ENCODE measurements at regions not wholly inside any gene's neighbourhood (a gene's known extent, or its start where the extent isn't known, plus 50 kb on each side); places are given as distances from the start of the nearest gene placed in this dataset.

DNA sequence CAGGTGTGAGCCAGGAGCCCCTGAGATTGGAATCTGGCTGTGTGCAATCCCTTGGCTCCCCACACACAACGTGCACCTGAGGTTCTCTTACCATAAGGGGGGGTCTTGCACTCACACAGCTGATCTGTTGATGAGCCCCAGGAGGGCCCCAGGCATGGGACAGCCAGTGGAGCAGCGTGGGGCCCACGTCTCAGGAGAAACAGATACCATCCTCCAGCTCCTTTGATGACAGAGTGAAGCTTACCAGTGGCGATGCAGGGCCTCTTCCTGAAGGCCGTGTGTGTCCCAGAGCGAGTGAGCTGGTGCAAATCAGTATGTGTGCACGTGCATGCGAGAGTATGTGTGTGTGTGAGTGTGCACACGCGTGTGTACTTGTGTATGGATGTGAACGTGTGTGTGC is 287.4 kb downstream of the IRX1 start:
- DNase-seq (ENCODE audit: extremely low read depth, low read depth), result no peak

DNA sequence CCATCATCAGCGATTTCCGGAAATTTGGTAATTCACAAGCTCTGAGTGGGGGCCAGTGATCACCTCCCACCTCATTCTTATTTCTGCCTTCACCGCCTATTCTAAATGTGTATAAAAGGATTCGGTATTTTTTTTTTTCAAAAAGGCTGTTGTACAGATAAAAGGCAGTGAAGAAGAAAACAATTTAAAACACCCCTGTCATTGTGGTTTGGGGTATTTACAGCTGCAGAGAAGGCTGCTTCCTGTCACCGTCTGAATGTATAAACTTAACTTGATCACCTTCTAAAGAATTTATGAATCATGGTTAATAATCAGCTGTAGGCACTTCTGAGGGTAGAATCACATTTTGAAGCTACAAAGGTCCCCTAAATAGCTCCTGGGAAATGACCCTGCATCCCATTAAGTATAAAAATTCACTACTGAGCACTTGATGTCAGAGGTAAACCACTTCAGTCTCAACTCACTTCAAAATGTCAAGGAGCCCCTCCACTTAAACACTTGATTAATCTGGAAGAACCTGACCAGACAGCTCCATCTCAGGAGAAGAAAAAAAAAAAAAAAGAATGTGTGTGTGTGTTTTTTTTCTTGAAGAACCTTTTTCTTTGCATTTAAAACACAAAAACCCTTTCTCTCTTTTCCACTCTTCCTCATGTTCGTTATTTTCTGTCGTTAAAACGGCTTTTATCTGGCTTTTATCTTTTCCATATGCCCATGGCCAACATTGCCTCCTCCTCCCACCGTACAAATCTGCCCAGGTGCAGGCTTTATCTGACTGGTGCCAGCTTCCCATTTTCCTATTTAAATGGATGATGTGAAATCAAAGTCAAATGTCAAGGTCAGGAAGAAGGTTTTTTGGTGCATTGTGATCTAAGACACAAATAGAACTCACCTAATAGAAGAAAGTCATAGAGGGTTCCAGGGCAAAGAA is 291.2 kb downstream of the IRX1 start:
- no peak for DNase-seq (ENCODE audit: extremely low read depth, low read depth)

GRCh38 chr5:3888310-3888709 is 292.7 kb downstream of the IRX1 start:
- DNase-seq (ENCODE audit: extremely low read depth, low read depth), result no peak

- no peak for DNase-seq (ENCODE audit: extremely low read depth, low read depth)
Observed at GRCh38 chr5:3889412-3890142, 293.9 kb downstream of the IRX1 start.

GRCh38 chr5:3891113-3891512 is 295.5 kb downstream of the IRX1 start:
- no peak for DNase-seq (ENCODE audit: extremely low read depth, low read depth)

- DNase-seq (ENCODE audit: extremely low read depth, low read depth), result no peak
Observed at GRCh38 chr5:3893527-3893926, 297.9 kb downstream of the IRX1 start.

GRCh38 chr5:3893975-3894374 is 298.3 kb downstream of the IRX1 start:
- no peak for DNase-seq (ENCODE audit: extremely low read depth, low read depth)

DNA sequence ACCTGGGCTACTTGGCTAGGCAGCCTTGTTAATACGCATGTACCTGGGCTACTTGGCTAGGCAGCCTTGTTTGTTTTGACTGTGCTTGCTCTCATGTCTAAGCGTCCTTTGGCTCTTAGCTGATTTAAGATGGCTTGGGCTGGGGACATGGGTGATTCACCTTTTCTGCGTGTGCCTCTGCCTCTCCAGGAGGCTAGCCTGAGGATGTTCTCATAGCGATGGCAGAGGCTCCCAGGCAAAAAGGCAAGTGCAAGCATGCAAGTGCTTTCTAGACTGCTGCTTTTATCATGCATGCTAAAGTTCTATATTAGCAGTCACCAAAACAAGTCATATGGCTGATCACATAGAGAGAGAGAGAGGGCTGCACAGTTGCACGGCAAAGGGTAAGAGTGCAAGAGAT is 300.5 kb downstream of the IRX1 start:
- DNase-seq (ENCODE audit: extremely low read depth, low read depth), result no peak

DNA sequence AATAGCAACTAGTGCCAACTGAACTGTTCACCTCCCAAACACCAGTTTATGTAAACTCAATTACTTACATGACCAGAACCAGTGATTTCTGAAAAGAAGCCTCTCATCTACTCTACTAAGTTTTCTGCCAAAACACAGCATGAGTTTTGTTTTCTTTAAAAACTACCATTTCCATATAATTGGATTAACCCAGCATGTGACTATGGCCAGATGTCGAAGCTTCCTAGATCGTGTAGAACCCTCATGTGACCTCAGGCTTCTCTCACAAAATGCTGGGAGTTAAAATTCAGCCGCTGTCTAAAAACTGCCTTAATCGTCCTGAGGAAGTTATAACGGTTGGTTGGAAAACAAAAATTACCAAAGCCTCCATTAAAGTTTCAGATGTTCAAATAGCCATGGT is 303.5 kb downstream of the IRX1 start:
- no peak for DNase-seq (ENCODE audit: extremely low read depth, low read depth)

DNA sequence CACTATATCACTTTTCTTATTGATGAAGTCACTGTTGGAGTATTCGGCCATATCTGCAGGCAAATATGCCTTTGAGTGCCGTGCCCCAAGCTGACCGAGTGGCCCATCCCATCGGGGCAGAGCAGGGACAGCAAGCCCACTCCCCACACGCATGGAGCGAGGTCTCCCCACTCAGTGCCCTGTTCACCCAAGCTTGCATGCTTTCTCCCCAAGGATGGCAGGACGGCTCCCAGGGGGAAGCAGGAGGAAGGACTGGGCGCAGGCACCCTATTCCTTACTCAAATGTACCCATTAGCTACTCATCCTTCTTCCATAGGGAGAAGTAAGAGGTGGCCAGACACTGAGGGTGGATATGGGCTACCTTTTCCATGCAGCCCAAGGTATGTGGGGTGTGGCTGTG is 309.0 kb downstream of the IRX1 start:
- no peak for DNase-seq (ENCODE audit: extremely low read depth, low read depth)

- no peak for DNase-seq (ENCODE audit: extremely low read depth, low read depth)
Observed at GRCh38 chr5:3905031-3905430, 309.4 kb downstream of the IRX1 start.

DNA sequence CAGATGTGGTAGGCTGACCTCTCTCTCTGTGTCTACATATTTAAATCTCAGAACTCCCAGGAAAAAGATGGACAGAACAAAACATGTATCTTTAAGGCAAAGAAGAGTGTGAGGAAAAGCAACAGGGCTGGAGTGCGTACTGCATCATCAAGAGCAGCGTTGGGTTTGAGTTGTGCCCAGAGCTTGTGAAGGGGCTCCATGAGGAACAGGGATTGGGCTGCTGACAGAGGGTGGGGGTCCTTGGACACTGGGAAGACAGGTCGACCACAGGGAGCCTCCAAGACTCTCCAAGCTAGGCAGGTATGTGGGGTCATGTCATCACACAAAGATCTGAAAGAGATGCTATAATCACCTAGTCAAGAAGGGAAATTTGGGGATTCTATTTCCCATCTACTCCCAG is 309.9 kb downstream of the IRX1 start:
- DNase-seq (ENCODE audit: extremely low read depth, low read depth), result no peak

- DNase-seq (ENCODE audit: extremely low read depth, low read depth), result no peak
Observed at GRCh38 chr5:3911111-3911510, 315.5 kb downstream of the IRX1 start.

DNA sequence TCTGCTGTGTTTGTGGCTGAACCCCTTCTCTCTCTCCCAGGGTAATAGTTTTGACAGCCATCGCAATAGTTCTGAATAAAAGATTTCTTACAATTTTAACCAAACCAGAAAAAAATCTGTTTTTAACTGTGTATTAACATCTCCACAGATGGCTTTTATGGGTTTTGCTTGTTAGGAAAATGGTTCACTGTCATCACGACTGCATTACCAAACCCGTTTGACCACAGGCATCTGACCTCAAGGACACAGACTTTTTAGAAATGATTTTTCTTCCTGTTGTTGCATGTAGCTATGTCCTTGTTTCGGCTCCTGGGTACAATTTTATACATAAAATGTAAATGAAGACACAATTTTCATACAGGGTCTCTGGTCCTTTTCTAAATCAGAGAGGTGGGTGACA is 316.1 kb downstream of the IRX1 start:
- DNase-seq (ENCODE audit: extremely low read depth, low read depth), result no peak

GRCh38 chr5:3912790-3913189 is 317.2 kb downstream of the IRX1 start:
- DNase-seq (ENCODE audit: extremely low read depth, low read depth), result no peak

GRCh38 chr5:3913279-3913678 is 317.6 kb downstream of the IRX1 start:
- no peak for DNase-seq (ENCODE audit: extremely low read depth, low read depth)

GRCh38 chr5:3925022-3925421 is 329.4 kb downstream of the IRX1 start:
- DNase-seq (ENCODE audit: extremely low read depth, low read depth), result no peak

DNA sequence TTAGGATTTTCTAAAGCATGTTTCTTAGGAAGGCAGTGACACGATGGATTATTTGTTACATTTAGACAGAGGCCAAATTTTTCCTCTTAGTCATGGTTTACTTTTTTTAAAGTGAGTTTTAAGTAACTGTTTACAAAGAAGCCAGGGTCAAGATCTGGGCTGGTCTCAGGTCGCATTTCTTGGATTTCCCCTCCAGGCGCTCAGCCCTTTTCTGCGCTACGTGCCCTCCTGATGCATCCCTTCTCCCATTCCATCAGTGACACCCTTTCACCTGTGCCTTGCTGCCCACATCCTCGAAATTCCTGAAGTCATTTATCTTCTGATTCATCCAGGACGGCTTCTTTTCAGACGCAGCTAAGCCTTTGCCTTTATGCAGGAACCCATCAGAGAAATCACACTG is 330.3 kb downstream of the IRX1 start:
- DNase-seq (ENCODE audit: extremely low read depth, low read depth), result no peak

- DNase-seq (ENCODE audit: extremely low read depth, low read depth), result no peak
Observed at GRCh38 chr5:3929799-3930198, 334.2 kb downstream of the IRX1 start.

- DNase-seq (ENCODE audit: extremely low read depth, low read depth), result no peak
Observed at GRCh38 chr5:3931976-3932375, 336.3 kb downstream of the IRX1 start.

- no peak for DNase-seq (ENCODE audit: extremely low read depth, low read depth)
Observed at GRCh38 chr5:3933536-3933935, 337.9 kb downstream of the IRX1 start.

DNA sequence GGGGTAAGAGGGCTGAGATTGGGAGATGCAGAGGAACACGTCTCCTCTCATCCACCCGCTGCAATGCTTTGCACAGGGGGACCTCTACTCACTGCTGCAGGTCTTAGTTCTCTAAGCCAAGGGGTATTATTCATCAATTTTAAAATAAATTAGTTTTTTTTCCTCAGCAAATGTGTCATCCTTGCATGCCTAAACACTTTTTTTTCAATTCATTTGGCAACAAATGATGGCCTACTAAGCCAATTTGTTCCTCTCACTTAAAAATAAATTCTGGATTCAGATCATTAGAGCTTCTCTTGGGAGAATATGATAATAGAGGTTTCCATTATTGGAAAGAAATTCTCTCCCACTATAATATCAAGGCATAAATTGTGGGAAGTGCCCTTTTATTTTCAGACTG is 338.3 kb downstream of the IRX1 start:
- no peak for DNase-seq (ENCODE audit: extremely low read depth, low read depth)

Measured in NCI-H460 (cell line).